GM12864 (cell line): ENCODE measurements at regions not wholly inside any gene's neighbourhood (a gene's known extent, or its start where the extent isn't known, plus 50 kb on each side); places are given as distances from the start of the nearest gene placed in this dataset.

ENCODE experiments used
- DNase-seq: peaks from one replicate; pipeline ENCODE4 v3.0.0-alpha.2; 2011; ENCODE audit warnings: low read depth
- H3K4me3 ChIP-seq: 2 replicates; pipeline ENCODE4 v1.5.1; 2011; ENCODE audit warnings: mild to moderate bottlenecking, low read depth, low read length, control low read depth
- TF ChIP-seq, protein P1 (sequence below): IDR thresholded peaks from 2 replicates; pipeline ENCODE4 v1.5.1; 2011; ENCODE audit warnings: low read depth, mild to moderate bottlenecking, moderate library complexity, low read length, control low read depth, inconsistent platforms; ENCODE audit errors: missing control alignments

DNA sequence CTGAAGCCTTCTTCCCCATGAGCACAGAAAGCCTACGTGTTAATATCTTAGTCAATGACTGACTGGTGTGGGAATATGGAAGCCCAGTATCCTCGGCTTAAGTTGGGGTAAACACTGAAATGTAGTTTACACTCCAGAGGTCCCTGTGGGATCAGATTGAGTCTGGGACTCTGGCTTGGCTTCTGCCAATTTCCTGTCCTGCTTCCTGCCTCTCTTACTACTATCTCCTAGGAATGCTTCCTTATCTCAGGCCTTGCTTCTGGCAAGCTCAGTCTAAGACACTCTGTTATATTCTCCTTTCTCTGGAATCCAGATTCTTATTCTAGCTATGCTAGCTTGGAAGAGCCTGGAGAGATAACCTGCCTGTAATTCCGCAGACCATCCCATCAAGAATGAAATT lies 174.0 kb upstream of the LDB2 start:
- DNase-seq, result no peak
- H3K4me3 ChIP-seq, result no peak overlapping the region
- TF ChIP-seq, protein P1, sequence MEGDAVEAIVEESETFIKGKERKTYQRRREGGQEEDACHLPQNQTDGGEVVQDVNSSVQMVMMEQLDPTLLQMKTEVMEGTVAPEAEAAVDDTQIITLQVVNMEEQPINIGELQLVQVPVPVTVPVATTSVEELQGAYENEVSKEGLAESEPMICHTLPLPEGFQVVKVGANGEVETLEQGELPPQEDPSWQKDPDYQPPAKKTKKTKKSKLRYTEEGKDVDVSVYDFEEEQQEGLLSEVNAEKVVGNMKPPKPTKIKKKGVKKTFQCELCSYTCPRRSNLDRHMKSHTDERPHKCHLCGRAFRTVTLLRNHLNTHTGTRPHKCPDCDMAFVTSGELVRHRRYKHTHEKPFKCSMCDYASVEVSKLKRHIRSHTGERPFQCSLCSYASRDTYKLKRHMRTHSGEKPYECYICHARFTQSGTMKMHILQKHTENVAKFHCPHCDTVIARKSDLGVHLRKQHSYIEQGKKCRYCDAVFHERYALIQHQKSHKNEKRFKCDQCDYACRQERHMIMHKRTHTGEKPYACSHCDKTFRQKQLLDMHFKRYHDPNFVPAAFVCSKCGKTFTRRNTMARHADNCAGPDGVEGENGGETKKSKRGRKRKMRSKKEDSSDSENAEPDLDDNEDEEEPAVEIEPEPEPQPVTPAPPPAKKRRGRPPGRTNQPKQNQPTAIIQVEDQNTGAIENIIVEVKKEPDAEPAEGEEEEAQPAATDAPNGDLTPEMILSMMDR, result no peak

- no peak overlapping the region for H3K4me3 ChIP-seq
- DNase-seq, result no peak
- TF ChIP-seq, protein P1, result no peak
These were observed 170.4 kb upstream of the LDB2 start for GRCh38 chr4:17068891-17069290.

- DNase-seq, result no peak
- no peak overlapping the region for H3K4me3 ChIP-seq
- TF ChIP-seq, protein P1, result no peak
These were observed 169.9 kb upstream of the LDB2 start for GRCh38 chr4:17068392-17068791.

GRCh38 chr4:17066972-17067371 lies 168.5 kb upstream of the LDB2 start:
- TF ChIP-seq, protein P1, result no peak
- no peak for DNase-seq
- H3K4me3 ChIP-seq, result no peak overlapping the region

DNA sequence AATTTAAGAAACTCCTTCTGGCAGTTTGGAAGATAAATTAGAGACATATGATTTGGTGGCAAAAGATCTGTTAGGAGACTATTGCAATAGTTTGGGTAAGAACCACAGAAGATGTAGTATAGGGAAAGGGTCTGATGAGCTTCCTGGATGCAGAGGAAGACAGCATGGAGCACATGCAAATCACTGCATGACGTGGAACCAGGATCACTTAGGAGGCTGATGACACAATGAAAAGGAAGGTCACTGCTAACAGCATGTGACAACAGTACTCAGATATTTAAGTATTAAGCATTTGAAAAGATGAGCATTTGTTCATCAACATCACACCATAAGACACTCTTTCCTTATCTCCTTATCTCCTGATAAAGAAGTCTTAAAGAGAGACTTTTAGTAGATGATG lies 167.8 kb upstream of the LDB2 start:
- no peak for DNase-seq
- TF ChIP-seq, protein P1, result no peak
- no peak overlapping the region for H3K4me3 ChIP-seq

- no peak for DNase-seq
- TF ChIP-seq, protein P1, result no peak
- no peak overlapping the region for H3K4me3 ChIP-seq
These were observed 167.4 kb upstream of the LDB2 start for GRCh38 chr4:17065821-17066220.

DNA sequence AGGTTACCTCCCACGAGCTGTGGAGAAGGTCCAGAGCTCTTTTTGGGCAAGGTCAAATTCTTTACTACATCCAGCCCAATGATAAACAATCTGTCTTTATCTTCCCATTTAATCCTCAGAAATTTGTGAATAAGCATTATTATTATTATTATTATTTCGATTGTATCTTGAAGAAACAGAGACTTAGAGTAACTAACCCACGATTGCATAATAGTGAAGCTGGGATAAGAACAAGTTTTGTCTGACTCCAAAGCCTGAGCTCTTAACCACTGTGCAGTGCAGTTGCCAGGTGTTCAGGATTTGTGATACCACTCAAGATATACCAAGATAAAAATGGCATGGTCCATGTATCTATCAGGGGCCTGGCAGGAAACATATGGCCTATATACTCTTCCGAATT lies 166.5 kb upstream of the LDB2 start:
- H3K4me3 ChIP-seq, result no peak overlapping the region
- TF ChIP-seq, protein P1, result no peak
- DNase-seq, result no peak
